GM12865 (cell line): ENCODE measurements at regions not wholly inside any gene's neighbourhood (a gene's known extent, or its start where the extent isn't known, plus 50 kb on each side); places are given as distances from the start of the nearest gene placed in this dataset.

Source experiments
- DNase-seq: peaks from one replicate; pipeline ENCODE4 v3.0.0; 2010; ENCODE audit warnings: low read depth
- H3K4me3 ChIP-seq: 2 replicates; pipeline ENCODE4 v1.5.1; 2011; ENCODE audit warnings: mild to moderate bottlenecking, low read depth, low read length, control low read depth
- CTCF ChIP-seq: IDR thresholded peaks from 2 replicates; pipeline ENCODE4 v1.5.1; 2011; ENCODE audit warnings: low read length, control low read depth, low read depth, inconsistent platforms; ENCODE audit not compliant: insufficient read depth; ENCODE audit errors: missing control alignments

DNA sequence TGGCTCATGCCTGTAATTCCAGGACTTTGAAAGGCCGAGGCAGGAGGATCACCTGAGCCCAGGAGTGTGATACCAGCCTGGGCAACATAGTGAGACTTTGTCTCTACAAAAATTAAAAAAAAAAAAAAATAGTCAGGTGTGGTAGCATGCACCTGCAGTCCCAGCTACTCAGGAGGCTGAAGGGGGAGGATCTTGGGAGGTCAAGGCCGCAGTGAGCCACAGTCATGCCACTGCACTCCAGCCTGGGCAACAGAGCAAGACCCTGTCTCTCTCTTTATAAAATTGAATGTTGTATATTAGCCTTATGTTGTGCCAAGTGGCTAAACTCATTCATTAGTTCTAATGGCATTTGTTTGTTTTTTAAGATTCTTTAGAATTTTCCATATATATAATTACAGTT lies 207.7 kb upstream of the COPS8 start:
- H3K4me3 ChIP-seq, result no peak overlapping the region
- no peak for DNase-seq
- no peak for TF ChIP-seq CTCF

DNA sequence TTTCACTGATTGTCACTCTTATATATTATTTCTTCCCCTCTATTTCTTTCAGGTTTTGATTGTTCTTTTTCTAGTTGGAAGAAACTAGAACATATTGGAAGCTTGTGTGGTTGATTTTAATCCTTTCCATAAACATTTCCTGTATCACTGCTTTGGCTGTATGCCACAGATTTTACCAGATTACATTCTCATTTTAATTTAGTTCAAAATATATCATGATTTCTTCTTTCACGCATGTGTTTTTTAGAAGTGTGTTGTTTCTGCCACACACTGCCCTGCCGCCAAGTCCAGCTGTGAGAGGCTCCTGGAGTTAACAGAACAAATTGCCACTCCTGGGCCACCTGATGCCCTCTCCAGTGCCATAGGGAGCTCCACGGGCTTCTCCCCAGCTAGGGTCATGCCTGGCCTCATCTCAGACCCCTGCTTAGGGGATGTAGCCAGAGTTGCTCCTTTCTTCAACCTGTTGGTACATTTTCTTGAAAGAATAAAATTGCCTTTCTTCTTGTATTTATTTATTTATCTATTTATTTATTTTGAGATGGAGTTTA lies 206.2 kb upstream of the COPS8 start:
- no peak for TF ChIP-seq CTCF
- no peak overlapping the region for H3K4me3 ChIP-seq
- DNase-seq, result no peak

DNA sequence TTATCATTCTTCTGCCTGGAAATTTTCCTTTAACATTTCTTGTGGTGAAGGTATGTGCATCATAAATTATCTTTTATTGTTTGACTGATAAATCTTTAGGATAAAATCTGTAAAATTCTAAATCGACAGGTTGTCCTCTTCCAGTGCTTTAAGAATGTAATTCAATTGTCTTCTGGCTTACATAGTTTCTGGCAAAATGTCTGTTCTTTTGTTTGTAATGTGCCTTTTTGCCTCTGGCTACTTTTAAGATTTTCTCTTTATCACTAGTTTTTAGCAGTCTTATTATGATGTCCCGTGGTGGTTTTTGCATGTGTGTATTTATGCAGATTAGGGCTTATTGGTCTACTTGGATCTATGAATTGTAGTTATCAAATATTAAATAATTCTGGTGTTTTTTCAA lies 203.6 kb upstream of the COPS8 start:
- H3K4me3 ChIP-seq, result no peak overlapping the region
- no peak for DNase-seq
- no peak for TF ChIP-seq CTCF

- DNase-seq, result no peak
- no peak for TF ChIP-seq CTCF
- no peak overlapping the region for H3K4me3 ChIP-seq
Measured at GRCh38 chr2:236882930-236883329, 202.8 kb upstream of the COPS8 start.

DNA sequence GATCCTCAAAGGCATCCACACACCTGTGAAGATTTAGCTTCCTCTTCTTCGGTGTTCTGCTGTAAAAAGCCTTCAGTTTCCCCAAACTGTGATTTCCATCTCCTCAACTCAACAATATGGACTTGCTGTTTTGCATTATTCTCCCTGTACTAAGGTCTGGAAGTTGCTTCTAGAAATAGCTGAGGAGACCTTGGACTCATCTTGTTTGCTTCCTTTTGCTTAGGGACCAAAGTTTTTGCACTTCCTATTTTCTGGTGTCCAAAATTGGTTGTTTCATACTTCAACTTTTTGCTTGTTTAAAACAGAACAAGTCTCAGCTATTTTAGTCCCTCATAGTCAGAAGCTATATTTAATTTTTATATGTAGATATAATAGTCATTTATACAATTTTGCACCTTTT lies 201.9 kb upstream of the COPS8 start:
- TF ChIP-seq CTCF, result no peak
- H3K4me3 ChIP-seq, result no peak overlapping the region
- DNase-seq, result no peak

DNA sequence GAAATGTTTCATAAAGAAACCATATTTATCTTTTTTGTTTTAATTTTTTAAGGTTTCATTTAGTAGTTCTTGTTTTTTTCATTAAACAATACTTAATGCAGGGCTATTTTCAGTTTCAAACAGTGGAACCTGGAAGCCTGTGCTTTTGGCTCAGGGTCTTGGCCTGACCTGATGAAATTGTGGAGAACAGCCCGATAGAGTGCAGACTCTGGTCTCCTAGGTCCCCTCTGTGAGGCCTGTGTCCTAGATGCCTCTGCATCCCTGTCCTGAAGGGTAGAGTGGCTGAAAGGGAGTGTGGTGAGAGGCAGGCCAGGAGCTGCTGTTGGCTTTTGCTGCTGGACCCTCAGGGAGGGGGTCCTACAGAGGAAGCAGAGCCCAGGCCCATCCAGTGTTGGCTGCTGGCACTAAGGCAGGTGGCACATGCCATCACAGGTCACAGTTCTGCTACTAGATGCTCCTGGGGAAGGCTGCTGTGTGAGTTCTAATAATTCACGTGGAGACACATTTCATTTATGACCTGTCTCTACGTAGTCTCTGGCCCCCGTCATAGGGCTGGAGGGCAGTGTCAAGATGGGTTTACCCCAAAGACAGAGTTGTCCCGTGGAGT lies 201.0 kb upstream of the COPS8 start:
- TF ChIP-seq CTCF, result no peak
- H3K4me3 ChIP-seq, result no peak overlapping the region
- DNase-seq, result no peak

DNA sequence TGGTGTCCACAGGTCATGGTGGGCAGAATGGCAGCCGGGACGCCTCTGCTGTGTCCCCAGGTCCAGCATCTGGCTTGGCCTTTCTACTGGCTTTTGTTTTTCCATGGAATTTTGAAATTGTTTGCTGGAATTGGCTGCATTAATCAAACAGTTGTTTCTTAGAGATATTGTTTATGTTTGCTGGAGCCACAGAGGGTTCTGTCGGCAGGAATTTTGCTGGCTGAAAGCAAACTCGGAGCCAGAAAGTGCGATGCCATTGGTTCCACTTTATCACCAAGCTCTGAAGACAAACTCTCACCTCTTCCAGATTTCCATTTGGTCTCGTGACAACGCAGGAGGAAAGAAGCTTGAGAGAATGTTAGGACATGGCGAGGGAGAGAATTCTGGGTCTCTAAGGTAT lies 199.2 kb upstream of the COPS8 start:
- no peak for DNase-seq
- TF ChIP-seq CTCF, result no peak
- H3K4me3 ChIP-seq, result no peak overlapping the region
